ENCODE measurements at regions not wholly inside any gene's neighbourhood (a gene's known extent, or its start where the extent isn't known, plus 50 kb on each side); places are given as distances from the start of the nearest gene placed in this dataset.
A peak's percentile ranks its signal among the peaks of the same experiment; 100 is the strongest.

- peak; percentile 71 for DNase-seq (ENCODE audit: low spot score)
Measured at GRCh38 chr5:4700069-4700468, 440.1 kb upstream of the ADAMTS16 start.

- DNase-seq (ENCODE audit: low spot score): no peak
Measured at GRCh38 chr5:4700871-4701270, 439.3 kb upstream of the ADAMTS16 start.

DNA sequence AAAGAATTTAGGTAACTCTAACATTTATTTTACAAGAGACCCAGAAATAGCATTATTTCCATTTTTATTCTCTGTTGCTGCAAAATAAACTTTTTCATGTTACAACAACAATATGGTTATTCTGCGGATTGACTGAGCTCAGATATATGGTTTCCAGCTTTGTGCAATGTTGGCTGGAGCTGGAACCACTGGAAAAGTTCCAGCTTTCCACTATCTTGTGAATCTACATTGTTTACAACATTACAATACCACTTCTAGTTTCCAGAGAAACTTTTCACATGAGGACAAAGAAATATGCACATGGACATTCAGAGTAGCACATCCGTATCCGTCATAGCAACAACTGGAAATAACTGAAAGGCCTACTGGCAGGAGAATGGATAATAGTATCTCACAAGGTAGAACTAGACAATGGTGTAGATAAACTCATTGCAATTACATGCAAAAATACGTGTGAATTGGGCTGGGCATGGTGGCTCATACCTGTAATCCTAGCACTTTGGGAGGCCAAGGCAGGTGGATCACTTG, 436.1 kb upstream of the ADAMTS16 start:
- no peak for DNase-seq (ENCODE audit: low spot score)

GRCh38 chr5:4704951-4705350, 435.2 kb upstream of the ADAMTS16 start:
- no peak for DNase-seq (ENCODE audit: low spot score)

DNA sequence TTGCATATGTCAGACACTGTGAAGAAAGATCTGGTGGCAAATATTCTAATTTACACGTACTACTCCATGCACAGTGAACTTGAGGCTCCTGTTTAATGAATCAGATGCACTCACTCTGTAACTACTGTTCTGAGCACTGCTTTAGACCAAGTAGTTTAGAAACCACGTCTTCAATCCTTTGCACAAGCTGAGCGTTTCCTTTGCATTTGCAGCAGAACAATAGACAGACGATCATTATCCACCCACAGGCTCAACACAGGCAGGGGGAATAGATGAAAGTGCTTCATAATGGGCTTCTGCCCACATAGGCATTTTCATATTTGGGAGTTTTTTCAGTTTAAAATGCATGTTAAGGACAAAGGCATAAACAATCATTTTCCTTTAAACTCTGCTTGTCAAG, 423.3 kb upstream of the ADAMTS16 start:
- DNase-seq (ENCODE audit: low spot score): no peak

- no peak for DNase-seq (ENCODE audit: low spot score)
Measured at GRCh38 chr5:4717446-4717845, 422.7 kb upstream of the ADAMTS16 start.

DNA sequence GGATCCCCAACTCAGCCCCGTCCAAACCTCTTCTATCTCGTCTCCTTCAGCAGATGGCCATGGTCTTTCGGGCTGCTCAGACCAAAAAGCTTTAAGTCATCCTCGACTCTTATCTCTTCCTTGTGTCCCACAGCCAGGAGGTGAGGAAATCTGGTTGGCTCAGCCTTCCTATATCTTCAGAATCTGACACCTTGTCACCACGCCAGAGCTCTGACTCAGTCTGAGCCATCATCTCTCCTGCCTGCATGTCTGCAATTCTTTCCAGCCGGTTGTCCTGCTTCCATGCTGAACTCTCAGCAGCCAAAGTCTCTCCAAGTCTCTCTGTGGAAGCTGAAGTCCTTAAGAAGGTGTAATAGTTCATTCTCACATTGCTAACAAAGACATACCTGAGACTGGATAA, 419.3 kb upstream of the ADAMTS16 start:
- DNase-seq (ENCODE audit: low spot score): no peak

GRCh38 chr5:4722886-4723285, 417.2 kb upstream of the ADAMTS16 start:
- no peak for DNase-seq (ENCODE audit: low spot score)

DNA sequence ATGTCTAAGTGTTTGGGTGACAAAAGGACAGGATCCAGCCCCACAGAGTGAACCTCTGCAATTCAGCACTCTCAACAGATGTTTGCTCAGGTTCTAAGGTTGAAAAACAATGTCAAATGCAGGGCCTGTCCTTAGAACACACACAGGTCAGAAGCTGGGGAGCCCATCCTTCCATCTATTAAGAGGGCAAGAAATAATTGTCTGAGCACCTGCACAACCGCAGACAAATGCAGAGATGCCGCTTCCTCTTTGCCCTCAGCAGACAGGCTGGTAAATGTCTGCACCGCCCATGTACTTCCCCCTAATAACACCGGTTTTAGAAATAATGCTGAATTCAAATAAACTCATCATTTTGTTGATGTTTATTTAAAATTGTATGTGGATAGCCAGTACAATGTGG, 414.5 kb upstream of the ADAMTS16 start:
- DNase-seq (ENCODE audit: low spot score): no peak

GRCh38 chr5:4730279-4730678, 409.9 kb upstream of the ADAMTS16 start:
- DNase-seq (ENCODE audit: low spot score): no peak

DNA sequence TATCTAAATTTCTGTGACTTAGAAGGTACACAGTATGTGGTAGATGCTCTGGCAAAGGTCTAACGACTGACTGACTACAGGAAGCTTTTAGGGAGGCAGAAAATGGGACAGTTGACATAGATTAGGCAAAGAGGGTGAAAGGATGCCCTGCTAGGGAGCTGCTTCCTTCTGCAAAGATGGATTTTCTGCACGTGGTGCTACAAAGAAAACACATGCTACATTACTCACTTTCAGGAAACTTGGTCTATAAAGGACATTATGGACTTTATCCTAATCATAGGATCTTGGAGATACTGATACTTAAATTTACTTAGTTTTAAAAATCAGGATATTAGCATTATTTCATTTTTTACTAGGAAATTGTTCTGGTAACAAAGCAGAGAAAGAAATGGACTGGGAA, 405.8 kb upstream of the ADAMTS16 start:
- no peak for DNase-seq (ENCODE audit: low spot score)

DNA sequence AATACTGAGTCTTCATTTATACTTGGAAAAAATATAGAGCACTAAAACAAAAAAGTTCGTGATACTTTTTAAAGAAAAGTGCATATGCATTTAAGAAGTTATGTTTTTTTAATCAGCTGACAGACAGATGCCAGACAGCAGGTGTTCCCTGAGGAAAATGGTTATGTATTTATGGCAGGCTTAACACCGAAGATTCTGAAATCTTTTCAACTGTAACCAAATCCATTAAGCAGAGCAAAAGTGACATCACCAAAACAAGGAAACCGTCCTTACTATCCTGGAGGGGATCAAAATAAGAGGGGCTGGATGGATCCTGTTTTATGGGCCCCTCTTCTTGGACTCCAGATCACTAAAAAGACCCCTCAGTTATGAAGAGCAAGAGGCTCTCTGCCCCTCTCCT, 404.9 kb upstream of the ADAMTS16 start:
- no peak for DNase-seq (ENCODE audit: low spot score)

DNA sequence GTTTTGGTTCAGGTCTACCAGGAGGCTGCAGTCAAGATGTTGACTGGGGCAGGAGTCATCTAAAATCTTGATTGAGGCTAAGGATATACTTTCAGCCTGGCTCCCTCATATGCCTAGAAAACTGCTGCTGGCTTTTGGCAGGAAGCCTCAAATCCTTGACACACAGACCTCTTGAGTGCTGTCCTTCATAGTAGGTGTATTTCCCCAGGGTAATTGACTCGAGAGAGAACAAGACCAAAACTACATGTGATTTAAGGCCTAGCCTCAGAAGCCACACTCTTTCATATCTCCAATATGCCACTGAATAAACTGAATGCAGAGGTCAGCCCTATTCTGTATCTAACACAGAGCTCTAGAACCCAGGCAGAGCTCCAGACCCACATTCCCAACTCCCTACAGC, 402.3 kb upstream of the ADAMTS16 start:
- DNase-seq (ENCODE audit: low spot score): no peak

- DNase-seq (ENCODE audit: low spot score): no peak
Measured at GRCh38 chr5:4738298-4738697, 401.8 kb upstream of the ADAMTS16 start.

GRCh38 chr5:4740156-4740555, 400.0 kb upstream of the ADAMTS16 start:
- no peak for DNase-seq (ENCODE audit: low spot score)

- DNase-seq (ENCODE audit: low spot score): no peak
Measured at GRCh38 chr5:4758550-4758949, 381.6 kb upstream of the ADAMTS16 start.

DNA sequence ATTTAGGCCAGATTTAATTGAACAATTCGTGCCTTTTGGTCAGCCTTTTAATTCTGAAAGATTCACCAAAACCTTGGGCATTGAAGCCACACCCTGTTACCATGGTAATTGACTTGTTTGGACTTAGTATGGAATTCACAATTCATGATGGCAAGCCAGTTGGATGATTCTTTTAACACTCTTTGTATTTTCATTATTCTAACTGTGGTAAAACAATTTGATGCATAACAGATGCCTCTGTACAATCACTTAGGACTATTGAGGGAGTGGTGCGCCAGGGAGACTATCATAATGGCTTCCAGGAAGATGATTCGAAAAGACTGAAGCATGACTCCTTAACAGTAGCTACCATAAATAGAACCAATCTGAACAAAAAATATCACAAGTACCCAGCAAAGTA, 381.1 kb upstream of the ADAMTS16 start:
- no peak for DNase-seq (ENCODE audit: low spot score)

GRCh38 chr5:4762316-4762715, 377.8 kb upstream of the ADAMTS16 start:
- no peak for DNase-seq (ENCODE audit: low spot score)

DNA sequence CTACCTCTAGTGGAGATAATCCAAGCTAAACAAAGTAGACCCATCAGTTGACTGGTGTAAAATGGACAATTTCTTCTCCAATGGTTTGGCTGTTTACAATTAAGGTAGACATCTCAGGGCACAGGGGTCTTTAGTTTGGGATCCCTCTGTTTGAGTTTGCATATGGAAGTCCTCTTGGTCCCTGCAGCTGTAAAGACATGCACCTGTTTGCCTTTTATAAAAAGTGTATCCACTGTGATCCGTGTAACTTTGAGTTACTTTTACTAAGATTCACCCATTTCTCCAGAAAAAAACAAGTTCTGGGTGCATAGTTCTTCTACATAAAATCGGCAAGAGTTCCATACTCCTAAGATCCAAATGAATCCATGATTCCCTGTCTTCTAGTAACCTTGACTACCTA, 374.7 kb upstream of the ADAMTS16 start:
- DNase-seq (ENCODE audit: low spot score): no peak

GRCh38 chr5:4766101-4766500, 374.0 kb upstream of the ADAMTS16 start:
- DNase-seq (ENCODE audit: low spot score): no peak

DNA sequence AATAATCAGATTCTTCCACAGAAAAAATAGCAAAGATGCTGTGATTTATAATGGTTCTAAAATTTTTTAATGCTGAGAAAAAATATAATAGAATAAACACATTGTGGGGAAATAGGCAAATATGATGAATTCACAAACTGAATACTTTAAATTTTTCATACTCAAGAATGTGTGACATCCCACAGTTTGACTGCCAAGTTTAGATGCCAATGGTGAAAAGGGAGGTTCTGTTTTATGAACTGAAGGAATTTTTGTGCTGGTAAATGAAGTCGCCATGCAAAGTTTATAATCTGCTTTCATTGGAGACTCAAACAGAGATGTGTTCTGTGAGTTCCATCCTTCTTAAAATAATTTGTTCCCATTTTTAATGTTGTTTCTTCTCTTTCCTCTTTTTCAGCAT, 367.5 kb upstream of the ADAMTS16 start:
- DNase-seq (ENCODE audit: low spot score): no peak

DNA sequence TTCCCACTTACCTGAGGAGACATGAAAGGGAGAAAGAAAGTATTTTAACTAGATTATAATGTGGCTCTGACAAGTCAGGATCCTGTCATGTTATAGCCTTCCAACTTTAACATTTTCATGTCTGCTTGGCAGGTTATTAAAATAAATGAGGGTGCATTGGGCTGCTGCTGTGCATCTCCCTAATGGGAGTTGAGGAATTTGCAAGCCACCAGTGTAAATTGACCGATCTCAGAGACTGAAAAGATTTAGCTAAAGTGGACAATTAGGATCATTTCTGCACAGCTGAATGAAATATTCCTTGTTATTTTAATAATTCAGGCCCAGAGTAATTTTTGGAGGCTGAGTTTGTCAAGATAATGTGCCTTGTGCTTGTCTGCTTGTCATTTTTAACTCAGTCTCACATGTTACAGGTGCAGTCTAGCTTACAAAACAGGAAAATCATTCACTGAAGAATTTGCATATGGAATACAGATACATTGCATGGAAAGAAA, 366.3 kb upstream of the ADAMTS16 start:
- no peak for DNase-seq (ENCODE audit: low spot score)

DNA sequence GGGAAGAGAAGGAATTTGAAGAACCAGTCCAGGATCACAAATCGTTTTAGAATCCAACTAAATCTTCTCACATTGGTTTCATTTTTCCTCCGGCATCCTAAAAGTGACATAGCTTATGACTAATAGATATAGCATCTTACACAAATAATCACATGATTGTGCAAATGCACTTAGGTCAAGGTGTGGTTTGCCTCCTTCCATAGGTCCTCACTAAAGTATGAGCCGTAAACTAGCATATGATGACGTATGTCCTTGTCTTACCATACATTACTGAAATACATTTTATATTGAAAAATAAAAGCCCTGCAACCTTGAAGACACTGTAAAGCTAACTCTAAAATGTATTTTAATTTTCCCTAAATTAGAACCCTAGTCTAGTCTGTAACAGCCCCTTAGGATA, 362.7 kb upstream of the ADAMTS16 start:
- no peak for DNase-seq (ENCODE audit: low spot score)

- DNase-seq (ENCODE audit: low spot score): no peak
Measured at GRCh38 chr5:4780633-4781032, 359.5 kb upstream of the ADAMTS16 start.
